ENCODE measurements at regions not wholly inside any gene's neighbourhood (a gene's known extent, or its start where the extent isn't known, plus 50 kb on each side); places are given as distances from the start of the nearest gene placed in this dataset.
"Not testable (repeated sequence)": the region's sequence is repeated elsewhere in the genome, so short reads cannot be mapped to it uniquely, and the experiment has no call there.

DNA sequence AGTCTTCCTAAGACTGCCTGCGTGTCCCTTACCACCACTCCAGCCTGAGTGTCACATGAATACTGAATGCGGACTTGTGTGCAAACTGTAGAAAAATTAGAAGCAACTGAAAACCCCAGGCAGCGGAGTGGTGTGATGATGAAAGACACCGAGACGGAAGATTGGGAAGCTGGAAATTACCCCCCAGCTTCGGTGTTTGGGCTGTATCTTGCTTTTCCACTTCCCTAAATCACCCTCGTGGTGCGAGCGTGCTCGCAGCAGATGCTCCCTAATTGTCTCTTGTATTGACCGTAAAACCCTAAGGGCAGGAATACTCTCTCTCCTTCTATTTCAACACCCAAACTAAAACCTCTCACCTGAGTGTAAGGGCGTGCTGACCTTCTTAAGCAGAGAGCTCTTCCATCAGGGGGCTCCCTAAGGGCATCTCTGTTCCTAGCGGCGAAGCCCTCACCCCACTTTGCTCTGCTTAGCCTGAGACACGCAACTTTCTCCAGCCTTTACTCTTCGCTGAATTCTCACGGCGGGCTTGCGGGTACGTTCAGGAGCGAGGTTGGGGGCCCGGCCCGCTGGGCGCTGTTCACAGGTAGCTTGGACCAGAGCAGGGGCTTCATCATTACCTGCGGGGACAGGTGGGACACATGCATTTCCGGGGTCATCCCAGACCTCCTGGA is 62.4 kb downstream of the CRYBB2 start:
- FAIRE-seq: peak; percentile 98
- no peak for DNase-seq (ENCODE audit: low spot score)

DNA sequence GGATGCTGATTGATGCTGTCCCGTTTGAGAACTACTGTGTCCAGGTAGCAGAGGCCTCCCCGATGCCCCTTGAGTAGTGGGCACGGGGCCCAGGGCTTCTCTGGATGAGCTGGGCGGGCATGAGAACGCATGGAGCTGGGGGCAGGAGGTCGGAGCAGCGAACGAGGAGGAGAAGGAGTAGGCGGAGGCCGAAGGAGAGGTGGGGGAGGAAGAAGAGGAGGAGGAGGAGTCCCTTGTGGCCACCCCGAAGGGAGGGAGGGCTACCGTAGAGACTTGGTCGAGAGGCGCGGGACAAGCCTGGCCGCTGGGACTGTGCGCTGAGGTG is 62.9 kb downstream of the CRYBB2 start:
- no peak for FAIRE-seq

DNA sequence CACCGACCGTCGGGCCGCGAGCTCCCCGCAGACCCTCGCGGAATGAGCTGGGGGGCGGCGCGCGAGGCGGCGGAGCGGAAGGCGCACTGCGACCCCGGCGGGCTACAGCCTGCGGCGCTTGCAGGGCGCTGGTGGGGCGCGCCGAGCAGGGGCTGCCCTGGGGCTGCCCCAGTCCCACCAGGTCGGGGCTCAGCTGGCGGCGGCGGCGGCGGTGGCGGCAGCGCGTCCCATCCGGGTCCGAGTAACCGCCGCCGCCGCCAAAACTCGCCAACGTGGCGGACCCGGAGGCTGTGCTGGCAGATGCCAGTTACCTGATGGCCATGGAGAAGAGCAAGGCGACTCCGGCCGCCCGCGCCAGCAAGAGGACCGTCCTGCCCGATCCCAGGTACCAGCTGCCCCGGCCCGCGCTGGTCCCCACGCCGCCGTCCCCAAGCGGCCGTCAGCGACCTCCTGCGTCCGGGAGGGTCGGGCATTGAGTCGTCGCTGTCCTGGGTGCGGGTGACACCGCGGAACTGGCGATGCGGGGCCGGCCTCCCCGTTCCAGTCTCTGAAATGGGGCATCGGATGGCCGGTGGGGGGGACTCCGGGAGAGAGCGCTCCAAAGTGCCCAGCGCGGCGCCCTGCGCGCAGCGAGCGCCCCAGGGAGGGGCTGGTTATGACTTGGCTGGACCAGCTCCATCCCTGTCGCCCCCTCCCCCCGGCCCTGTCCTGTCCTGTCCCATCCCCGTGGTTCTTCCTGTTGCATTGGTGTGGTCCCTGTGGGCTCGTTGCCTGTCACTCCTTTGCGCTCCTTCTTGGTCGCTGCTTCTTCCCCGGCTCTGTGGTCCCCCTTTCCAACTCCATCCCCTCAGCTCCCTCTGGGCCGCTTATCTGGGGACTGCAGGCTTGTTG is 63.5 kb downstream of the CRYBB2 start:
- FAIRE-seq (no peak), DNase-seq (ENCODE audit: low spot score) (peak; percentile 80)

More for the DNA sequence above, 62.9 kb downstream of the CRYBB2 start:
- DNase-seq (ENCODE audit: low spot score): peak; percentile 82

DNA sequence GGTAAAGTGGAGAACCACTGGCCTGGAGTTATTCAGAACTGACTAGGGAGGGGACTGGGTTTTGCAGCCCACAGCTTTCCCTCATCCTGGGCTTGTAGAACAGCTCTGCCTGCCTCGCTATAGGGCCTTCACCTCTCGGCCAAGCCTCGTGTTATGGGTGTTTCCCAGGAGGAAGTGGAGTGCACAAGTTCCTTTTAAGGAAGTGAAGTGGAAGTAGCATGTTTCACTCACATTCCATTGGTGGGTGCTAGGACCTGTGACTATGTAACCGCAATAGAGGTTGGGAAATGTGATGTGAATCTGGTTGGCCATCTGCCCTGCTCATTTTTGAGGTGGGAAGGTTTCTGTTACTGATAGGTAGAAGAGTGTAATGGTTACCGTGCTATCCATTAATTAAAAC is 69.0 kb downstream of the CRYBB2 start:
- DNase-seq (ENCODE audit: low spot score): not testable (repeated sequence)
- peak; percentile 88 for FAIRE-seq

DNA sequence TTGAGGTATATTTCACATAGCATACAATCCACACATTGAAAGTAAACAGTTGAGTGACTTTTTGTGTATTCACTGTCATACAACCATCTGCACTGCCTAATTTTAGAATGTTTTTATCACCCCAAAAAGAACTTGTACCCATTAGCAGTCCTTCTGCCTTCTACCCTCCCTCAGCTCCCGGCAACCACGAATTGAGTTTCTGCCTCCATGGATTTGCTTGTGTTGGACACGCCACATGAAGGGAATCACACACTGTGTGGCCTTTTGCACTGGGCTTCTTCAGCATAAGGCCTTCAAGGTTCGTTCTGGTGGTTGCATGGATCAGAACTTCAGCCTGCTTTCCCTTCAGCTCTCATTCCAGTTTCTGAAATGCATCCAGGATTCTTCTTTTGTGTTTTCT is 82.5 kb downstream of the CRYBB2 start:
- not testable (repeated sequence) for FAIRE-seq; DNase-seq (ENCODE audit: low spot score)

DNA sequence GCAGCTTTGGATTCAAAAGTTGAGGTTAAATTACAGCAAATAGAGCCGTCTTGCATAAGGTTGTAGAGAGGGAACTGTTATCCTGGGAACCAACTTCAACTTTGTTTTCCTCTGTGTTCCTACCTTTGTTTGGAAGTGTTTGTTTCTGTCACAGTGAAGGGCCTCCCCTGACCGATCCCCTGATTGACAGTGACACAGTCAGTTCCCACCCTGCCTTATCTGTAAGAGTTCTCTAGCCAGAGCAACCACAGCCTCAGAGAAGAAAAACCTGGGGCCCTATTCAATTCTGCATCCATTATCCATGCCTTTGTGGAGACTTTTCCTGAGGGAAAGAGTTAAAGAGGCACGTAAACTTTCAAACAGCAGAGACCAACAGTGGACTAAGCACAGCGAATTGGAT is 90.1 kb downstream of the CRYBB2 start:
- peak; percentile 98 for FAIRE-seq
- DNase-seq (ENCODE audit: low spot score): not testable (repeated sequence)

DNA sequence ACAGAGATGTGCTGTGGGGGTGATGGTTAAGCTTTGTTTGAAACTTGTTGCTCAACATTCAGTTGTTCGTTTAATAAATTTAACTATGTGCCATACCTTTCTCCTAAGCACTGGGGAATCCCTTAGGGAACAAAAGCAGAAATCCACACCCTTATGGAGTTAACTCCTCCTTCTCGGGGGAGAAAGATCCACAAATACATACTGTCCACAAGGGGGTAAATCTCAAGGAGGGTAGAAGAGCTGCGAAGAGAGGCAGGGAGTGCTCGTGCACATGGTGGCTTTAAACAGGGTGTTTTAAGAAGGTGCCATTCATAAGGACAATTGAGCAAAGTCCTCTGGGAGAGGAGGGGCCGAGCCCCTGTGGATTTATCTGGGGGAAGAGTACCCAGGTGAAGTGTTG is 92.5 kb downstream of the CRYBB2 start:
- DNase-seq (ENCODE audit: low spot score): not testable (repeated sequence)
- FAIRE-seq: peak; percentile 100

DNA sequence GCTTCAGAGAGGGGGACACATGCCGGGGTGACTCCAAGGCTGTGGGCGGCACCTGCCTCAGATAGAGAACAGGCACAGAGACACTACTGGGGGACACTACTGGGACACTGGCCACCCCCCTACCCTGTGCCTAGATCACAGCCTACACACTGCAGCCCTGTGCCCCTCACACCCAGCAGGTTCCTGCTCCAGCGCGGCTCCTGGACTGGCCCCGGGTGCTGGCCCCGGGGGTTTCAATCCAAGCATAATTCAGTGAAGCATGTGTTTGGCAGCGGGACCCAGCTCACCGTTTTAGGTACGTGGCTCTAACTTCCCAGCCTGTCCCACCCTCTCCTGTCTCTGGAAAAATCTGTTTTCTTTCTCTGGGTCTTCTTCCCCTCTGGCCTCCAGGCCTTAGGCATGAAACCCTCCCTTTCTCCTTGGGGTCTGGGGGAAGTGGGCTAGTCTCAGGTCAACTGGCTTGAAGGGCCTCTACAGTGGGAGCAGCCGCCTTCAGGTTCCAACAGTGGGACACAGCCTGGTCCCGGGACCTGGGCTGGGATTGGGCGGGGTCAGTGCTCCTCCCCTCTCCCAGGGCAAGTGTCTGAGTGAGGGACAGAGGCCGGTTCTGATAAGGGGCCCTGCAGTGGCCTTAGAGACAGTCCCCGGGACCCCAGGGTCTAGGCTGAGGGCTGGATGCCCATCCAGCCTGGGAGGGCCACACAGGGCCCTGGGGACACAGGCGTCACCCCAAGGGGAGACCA is 98.8 kb downstream of the CRYBB2 start:
- peak; percentile 13 for FAIRE-seq
- no peak for DNase-seq (ENCODE audit: low spot score)

DNA sequence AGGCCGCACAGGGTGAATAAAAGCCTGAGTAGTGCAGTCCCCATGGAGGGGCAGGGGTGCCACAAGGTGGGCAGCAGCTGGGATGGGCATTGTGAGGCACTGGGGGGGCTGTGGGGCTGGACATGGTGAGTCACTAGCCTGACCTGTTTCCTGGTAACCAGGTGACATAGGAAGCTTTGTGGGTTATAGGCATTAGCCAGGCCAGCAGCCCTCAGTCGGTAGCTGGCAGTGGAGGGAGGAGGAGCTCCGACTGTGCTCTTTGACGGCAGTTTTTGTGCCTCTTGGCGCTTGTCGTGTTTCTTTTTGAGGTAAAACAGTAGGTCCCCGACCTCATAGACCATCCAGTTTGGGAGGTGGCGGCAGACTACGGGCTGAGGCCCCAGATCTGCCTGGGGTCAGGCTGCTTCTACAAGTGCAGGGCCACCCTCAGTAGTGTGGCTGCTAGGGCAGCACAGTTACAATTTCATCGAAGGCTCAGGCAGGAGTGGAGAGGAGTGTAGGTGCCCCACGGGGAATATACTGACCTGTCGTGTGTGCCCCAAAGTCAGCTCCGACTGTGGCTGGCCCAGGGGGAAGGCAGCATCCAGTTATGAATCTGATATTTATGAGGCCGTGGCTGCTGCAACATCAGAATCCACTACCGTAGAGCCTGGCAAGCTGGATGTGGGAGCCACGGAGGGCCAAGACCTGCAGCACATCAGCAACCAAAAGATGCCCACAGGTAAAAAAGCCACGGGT is 107.7 kb downstream of the CRYBB2 start:
- FAIRE-seq (peak; percentile 97), DNase-seq (ENCODE audit: low spot score) (peak; percentile 55)

DNA sequence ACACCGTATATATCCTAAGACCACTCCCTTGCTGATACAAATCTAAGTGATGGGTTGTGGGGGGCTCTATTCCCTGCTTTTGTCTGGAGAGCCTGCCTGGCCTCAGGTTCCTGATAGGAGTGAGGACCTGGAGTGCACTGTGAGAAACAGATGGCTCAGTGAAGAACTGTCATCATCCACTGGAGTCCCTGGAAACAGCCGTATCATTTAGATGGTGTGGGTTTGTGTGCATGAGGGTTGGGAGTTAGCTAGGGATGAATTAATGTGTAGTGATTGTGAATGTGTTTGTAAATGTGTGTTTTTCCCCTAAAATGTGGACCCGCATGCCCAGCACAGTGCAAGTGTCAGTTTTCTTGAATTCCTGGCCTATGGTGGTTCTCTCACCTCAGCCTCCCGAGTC is 111.6 kb downstream of the CRYBB2 start:
- no peak for DNase-seq (ENCODE audit: low spot score)
- peak; percentile 74 for FAIRE-seq

DNA sequence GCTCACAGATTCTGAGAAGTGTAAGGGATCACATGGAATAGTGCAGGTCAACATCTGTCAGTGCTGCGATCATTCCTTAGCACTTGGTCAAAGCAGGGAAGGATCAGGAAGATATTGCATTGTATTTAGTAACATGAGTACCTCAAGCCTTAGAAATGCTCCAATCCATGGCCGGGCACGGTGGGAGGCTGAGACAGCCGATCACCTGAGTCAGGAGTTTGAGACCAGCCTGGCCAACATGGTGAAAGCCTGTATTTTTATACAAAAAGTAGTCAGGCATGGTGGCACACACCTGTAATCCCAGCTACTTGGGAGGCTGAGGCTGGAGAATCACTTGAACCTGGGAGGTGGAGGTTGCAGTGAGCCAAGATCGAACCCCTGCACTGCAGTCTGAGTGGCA is 112.5 kb downstream of the CRYBB2 start:
- not testable (repeated sequence) for DNase-seq (ENCODE audit: low spot score)
- FAIRE-seq: peak; percentile 98

DNA sequence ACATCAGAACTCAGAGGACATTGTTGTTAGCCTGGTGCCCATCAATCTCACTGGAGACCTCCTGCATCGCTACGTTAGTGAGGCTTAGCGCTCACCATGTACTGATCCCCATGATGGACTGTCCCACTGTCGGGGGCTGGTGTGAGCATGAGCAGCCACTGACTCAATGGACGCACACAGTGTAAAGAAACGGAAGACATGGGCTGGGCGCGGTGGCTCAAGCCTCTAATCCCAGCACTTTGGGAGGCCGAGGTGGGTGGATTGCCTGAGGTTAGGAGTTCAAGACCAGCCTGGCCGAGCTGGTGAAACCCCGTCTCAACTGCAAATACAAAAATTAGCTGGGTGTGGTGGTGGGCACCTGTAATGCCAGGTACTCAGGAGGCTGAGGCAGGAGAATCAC is 112.9 kb downstream of the CRYBB2 start:
- peak; percentile 62 for FAIRE-seq
- DNase-seq (ENCODE audit: low spot score): no peak

DNA sequence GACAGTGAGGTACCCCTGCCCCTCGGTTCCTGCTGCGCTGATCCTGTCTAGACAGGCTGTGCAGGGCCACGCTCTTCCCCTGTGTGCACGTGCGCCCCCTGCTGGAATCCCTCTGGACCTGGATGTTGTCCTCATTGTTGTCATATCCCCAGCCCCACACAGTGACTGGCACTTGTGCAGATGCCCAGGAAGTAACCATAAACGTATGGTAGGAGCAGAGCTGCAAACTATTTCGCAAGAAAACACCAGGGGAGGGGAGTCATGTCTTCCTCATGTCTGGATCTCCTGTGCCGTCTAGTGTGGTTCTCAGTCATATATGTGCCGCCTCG is 114.7 kb downstream of the CRYBB2 start:
- DNase-seq (ENCODE audit: low spot score) (peak; percentile 67), FAIRE-seq (peak; percentile 99)

DNA sequence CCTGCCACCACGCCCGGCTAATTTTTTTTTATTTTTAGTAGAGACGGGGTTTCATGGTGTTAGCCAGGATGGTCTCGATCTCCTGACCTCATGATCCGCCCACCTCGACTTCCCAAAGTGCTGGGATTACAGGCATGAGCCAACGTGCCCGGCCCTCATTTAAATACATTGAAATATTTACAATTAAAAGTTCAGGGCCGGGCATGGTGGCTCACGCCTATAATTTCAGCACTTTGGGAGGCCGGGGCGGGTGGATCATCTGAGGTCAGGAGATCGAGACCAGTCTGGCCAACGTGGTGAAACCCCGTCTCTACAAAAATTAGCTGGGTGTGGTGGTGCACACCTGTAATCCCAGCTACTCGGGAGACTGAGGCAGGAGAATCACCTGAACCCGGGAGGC is 115.2 kb downstream of the CRYBB2 start:
- not testable (repeated sequence) for FAIRE-seq; DNase-seq (ENCODE audit: low spot score)

DNA sequence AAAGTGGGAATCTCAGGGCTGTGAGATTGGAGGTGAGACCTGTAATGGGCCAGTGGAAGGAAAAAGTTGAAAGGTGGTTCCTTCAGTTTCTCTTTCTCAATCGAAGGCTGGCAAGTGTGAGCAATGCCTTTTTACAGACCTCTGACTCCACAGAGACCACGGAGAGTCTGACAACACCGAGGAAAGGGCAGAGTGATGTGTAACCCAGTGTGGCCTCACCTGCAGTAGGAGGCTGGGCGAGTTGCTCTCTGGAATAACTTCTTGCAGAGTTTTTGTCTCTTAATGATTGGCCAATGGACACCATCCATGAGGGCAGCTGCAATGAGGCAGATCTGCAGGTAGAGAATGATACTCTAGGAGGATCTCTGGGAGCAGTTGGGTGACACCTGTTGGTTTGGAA is 115.8 kb downstream of the CRYBB2 start:
- peak; percentile 69 for FAIRE-seq
- not testable (repeated sequence) for DNase-seq (ENCODE audit: low spot score)

DNA sequence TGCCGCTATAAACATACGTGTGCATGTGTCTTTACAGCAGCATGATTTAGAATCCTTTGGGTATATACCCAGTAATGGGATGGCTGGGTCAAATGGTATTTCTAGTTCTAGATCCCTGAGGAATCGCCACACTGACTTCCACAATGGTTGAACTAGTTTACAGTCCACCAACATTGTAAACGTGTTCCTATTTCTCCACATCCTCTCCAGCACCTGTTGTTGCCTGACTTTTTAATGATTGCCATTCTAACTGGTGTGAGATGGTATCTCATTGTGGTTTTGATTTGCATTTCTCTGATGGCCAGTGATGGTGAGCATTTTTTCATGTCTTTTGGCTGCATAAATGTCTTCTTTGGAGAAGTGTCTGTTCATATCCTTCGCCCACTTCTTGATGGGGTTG is 121.1 kb downstream of the CRYBB2 start:
- FAIRE-seq; DNase-seq (ENCODE audit: low spot score): not testable (repeated sequence)

DNA sequence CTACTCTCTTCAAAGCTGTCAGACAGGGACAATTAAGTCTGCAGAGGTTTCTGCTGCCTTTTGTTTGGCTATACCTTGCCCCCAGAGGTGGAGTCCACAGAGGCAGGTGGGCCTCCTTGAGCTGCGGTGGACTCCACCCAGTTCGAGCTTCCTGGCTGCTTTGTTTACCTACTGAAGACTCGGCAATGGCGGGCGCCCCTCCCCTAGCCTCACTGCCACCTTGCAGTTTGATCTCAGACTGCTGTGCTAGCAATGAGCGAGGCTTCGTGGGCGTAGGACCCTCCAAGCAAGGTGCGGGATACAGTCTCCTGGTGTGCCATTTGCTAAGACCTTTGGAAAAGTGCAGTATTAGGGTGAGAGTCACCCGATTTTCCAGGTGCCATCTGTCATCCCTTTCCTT is 124.9 kb downstream of the CRYBB2 start:
- not testable (repeated sequence) for FAIRE-seq; DNase-seq (ENCODE audit: low spot score)

DNA sequence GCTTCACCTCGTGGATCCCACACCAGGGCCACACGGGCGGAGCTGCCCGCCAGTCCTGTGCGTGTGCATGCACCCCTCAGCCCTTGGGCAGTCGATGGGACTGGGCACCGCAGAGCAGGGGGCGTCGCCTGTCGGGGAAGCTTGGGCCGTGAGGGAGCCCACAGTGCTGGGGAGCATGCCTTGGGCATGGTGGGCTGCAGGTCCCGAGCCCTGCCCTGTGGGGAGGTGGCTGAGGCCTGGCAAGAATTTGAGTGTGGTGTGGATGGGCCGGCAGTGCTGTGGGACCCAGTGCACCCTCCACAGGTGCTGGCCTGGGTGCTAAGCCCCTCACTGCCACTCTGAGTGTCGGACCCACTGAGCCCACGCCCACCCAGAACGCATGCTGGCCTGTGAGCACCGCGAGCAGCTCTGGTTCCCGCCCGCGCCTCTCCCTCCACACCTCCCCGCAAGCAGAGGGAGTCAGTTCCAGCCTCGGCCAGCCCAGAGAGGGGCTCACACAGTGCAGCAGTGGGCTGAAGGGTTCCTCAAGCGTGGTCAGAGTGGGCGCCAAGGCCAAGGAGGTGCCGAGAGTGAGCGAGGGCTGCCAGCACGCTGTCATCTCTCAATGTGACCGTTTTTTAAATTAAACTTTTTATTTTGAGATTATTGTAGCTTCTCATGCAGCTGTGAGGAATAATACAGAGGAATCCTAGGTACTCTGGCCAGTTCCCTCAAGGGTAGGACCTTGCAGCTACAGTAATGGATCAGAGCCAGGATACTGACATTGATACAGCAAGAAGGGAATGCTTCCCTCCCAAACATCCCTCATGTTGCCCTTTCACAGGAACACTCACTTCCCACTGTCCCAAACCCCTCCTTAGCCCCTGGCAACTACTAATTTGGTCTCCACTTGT is 127.7 kb downstream of the CRYBB2 start:
- FAIRE-seq (peak; percentile 91), DNase-seq (ENCODE audit: low spot score) (no peak)

DNA sequence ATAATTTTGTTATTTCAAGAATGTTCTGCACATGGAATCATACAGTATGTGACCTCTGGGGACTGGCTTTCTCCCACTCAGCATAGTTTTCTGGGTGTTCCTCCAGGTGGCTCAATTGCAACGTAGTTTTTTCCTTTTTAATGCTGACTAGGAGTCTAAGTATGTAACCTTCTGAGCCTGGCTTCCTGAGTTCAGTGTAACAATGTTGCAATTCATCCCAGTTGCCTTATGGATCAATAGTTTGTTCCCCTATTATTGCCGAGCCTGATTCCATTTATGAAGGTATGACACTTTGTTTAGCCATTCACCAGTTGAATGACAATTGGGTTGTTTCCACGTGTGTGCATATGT is 128.3 kb downstream of the CRYBB2 start:
- peak; percentile 87 for FAIRE-seq
- no peak for DNase-seq (ENCODE audit: low spot score)

DNA sequence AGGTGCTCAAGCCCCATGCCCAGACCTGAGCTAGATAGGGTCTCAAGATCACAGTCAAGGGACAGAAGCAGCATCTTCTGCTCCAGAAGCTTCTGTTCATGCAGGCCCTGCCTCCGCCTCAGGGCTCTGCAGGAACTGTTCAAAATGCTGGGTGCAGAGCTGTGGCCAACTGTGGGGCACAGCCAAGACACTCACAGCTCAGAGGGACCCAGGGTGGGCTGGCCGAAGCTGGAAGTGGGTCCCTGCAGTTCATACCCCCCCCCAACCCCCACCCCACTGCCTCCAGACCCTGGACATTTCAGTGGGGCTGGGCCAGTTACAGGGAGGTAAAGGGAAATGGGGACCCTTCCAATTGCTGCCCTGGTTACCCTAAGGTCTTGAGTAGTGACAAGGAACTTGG is 129.0 kb downstream of the CRYBB2 start:
- FAIRE-seq: peak; percentile 56
- DNase-seq (ENCODE audit: low spot score): no peak
